ENCODE measurements at regions not wholly inside any gene's neighbourhood (a gene's known extent, or its start where the extent isn't known, plus 50 kb on each side); places are given as distances from the start of the nearest gene placed in this dataset.

- Histone ChIP-seq H3K9me3 (no peaks in the 10 kb centered on the region), H3K4me3 (no peak overlapping the region), H3K27ac (no peak overlapping the region), H3K4me1 (no peaks in the 10 kb centered on the region), H3K36me3 (no peaks in the 10 kb centered on the region), H3K27me3 (no peaks in the 10 kb centered on the region)
- intact Hi-C loops (cut with DNase I) = no loop called here
- TF ChIP-seq CTCF (IDR thresholded peaks at IDR 0.05) = no peak
- TF ChIP-seq POLR2A (IDR thresholded peaks at IDR 0.05) = no peak
- no peak for TF ChIP-seq POLR2AphosphoS5 (IDR thresholded peaks at IDR 0.05; ENCODE audit: insufficient read depth in 1 of 2, low read depth in 1 of 2)
- DNase-seq (ENCODE audit: extremely low spot score in 2 of 2) = no peak
Observed at GRCh38 chr3:20844851-20845250, 658.8 kb upstream of the SGO1 start.

GRCh38 chr3:20842594-20843436, 656.8 kb upstream of the SGO1 start:
- Histone ChIP-seq H3K27ac (no peak overlapping the region), H3K4me1 (no peaks in the 10 kb centered on the region), H3K27me3 (no peaks in the 10 kb centered on the region), H3K9me3 (no peaks in the 10 kb centered on the region), H3K4me3 (no peak overlapping the region), H3K36me3 (no peaks in the 10 kb centered on the region)
- intact Hi-C loops (cut with DNase I) = no loop called here
- no peak for DNase-seq (ENCODE audit: extremely low spot score in 2 of 2)
- TF ChIP-seq POLR2AphosphoS5 (IDR thresholded peaks at IDR 0.05; ENCODE audit: insufficient read depth in 1 of 2, low read depth in 1 of 2) = no peak
- TF ChIP-seq POLR2A (IDR thresholded peaks at IDR 0.05) = no peak
- no peak for TF ChIP-seq CTCF (IDR thresholded peaks at IDR 0.05)

GRCh38 chr3:20842002-20842401, 656.0 kb upstream of the SGO1 start:
- H3K27ac ChIP-seq = no peak overlapping the region
- intact Hi-C loops (cut with DNase I) = no loop called here
- peaks cover 8% of the 10 kb centered on the region for H3K4me1 ChIP-seq
- no peak for DNase-seq (ENCODE audit: extremely low spot score in 2 of 2)
- H3K9me3 ChIP-seq = no peaks in the 10 kb centered on the region
- TF ChIP-seq POLR2AphosphoS5 (IDR thresholded peaks at IDR 0.05; ENCODE audit: insufficient read depth in 1 of 2, low read depth in 1 of 2) (no peak), CTCF (IDR thresholded peaks at IDR 0.05) (no peak), POLR2A (IDR thresholded peaks at IDR 0.05) (no peak)
- no peaks in the 10 kb centered on the region for H3K36me3 ChIP-seq
- H3K4me3 ChIP-seq = no peak overlapping the region
- H3K27me3 ChIP-seq = no peaks in the 10 kb centered on the region

- Histone ChIP-seq H3K4me3 (no peak overlapping the region), H3K4me1 (peaks cover 10% of the 10 kb centered on the region), H3K27me3 (no peaks in the 10 kb centered on the region), H3K36me3 (no peaks in the 10 kb centered on the region), H3K9me3 (no peaks in the 10 kb centered on the region), H3K27ac (no peak overlapping the region)
- no peak for DNase-seq (ENCODE audit: extremely low spot score in 2 of 2)
- TF ChIP-seq CTCF (IDR thresholded peaks at IDR 0.05) (no peak), POLR2AphosphoS5 (IDR thresholded peaks at IDR 0.05; ENCODE audit: insufficient read depth in 1 of 2, low read depth in 1 of 2) (no peak), POLR2A (IDR thresholded peaks at IDR 0.05) (no peak)
- intact Hi-C loops (cut with DNase I) = no loop called here
Observed at GRCh38 chr3:20837676-20838302, 651.8 kb upstream of the SGO1 start.

- Histone ChIP-seq H3K4me3 (no peak overlapping the region), H3K9me3 (no peaks in the 10 kb centered on the region), H3K36me3 (no peaks in the 10 kb centered on the region), H3K4me1 (peaks cover 10% of the 10 kb centered on the region), H3K27me3 (no peaks in the 10 kb centered on the region), H3K27ac (no peak overlapping the region)
- DNase-seq (ENCODE audit: extremely low spot score in 2 of 2) = no peak
- TF ChIP-seq POLR2A (IDR thresholded peaks at IDR 0.05) = no peak
- no peak for TF ChIP-seq CTCF (IDR thresholded peaks at IDR 0.05)
- TF ChIP-seq POLR2AphosphoS5 (IDR thresholded peaks at IDR 0.05; ENCODE audit: insufficient read depth in 1 of 2, low read depth in 1 of 2) = no peak
- intact Hi-C loops (cut with DNase I) = no loop called here
Observed at GRCh38 chr3:20836801-20837200, 650.8 kb upstream of the SGO1 start.

Measured in vagina (tissue), 2 donors.